ENCODE measurements at regions not wholly inside any gene's neighbourhood (a gene's known extent, or its start where the extent isn't known, plus 50 kb on each side); places are given as distances from the start of the nearest gene placed in this dataset.

DNA sequence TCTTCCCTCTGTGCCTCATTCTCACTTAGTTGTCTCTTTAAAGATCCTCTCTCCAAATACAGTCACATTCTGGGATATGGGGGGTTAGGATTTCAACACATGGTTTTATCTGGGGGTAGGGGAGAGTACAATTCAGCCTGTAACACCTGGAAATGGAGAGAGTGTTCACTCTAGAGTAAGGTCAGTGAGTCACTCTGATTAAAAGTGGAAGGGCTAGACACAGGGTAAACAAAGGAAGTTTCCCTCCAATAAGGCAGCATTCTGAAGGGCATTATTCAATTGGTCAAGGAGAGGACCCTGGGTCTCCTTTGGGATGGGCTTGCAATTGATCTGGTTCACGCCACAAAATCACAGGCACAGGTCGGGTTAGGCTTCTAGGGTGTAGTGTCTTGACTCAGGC is 232.8 kb upstream of the NPSR1 start:
- no peak overlapping the region for H3K4me3 Mint-ChIP-seq
- TF ChIP-seq, protein P1, sequence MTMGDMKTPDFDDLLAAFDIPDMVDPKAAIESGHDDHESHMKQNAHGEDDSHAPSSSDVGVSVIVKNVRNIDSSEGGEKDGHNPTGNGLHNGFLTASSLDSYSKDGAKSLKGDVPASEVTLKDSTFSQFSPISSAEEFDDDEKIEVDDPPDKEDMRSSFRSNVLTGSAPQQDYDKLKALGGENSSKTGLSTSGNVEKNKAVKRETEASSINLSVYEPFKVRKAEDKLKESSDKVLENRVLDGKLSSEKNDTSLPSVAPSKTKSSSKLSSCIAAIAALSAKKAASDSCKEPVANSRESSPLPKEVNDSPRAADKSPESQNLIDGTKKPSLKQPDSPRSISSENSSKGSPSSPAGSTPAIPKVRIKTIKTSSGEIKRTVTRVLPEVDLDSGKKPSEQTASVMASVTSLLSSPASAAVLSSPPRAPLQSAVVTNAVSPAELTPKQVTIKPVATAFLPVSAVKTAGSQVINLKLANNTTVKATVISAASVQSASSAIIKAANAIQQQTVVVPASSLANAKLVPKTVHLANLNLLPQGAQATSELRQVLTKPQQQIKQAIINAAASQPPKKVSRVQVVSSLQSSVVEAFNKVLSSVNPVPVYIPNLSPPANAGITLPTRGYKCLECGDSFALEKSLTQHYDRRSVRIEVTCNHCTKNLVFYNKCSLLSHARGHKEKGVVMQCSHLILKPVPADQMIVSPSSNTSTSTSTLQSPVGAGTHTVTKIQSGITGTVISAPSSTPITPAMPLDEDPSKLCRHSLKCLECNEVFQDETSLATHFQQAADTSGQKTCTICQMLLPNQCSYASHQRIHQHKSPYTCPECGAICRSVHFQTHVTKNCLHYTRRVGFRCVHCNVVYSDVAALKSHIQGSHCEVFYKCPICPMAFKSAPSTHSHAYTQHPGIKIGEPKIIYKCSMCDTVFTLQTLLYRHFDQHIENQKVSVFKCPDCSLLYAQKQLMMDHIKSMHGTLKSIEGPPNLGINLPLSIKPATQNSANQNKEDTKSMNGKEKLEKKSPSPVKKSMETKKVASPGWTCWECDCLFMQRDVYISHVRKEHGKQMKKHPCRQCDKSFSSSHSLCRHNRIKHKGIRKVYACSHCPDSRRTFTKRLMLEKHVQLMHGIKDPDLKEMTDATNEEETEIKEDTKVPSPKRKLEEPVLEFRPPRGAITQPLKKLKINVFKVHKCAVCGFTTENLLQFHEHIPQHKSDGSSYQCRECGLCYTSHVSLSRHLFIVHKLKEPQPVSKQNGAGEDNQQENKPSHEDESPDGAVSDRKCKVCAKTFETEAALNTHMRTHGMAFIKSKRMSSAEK (CRISPR knock-in tag; IDR thresholded peaks at IDR 0.05; ENCODE audit: borderline replicate concordance): no peak
- TF ChIP-seq CREB1 (CRISPR knock-in tag; IDR thresholded peaks at IDR 0.05) (no peak), ZNF396 (CRISPR knock-in tag; IDR thresholded peaks at IDR 0.05; ENCODE audit: borderline replicate concordance) (no peak), MXD4 (CRISPR knock-in tag; IDR thresholded peaks at IDR 0.05; ENCODE audit: borderline replicate concordance) (no peak), ETV6 (CRISPR knock-in tag; IDR thresholded peaks at IDR 0.05) (no peak), FOXJ3 (CRISPR knock-in tag; IDR thresholded peaks at IDR 0.05; ENCODE audit: borderline replicate concordance) (no peak), EMX1 (CRISPR knock-in tag; IDR thresholded peaks at IDR 0.05) (no peak), IRF2 (CRISPR knock-in tag; IDR thresholded peaks at IDR 0.05; ENCODE audit: borderline replicate concordance, low read depth) (no peak), MAX (CRISPR knock-in tag; IDR thresholded peaks at IDR 0.05) (no peak), NFATC4 (CRISPR knock-in tag; IDR thresholded peaks at IDR 0.05) (no peak), ATF6 (CRISPR knock-in tag; IDR thresholded peaks at IDR 0.05) (no peak), OVOL2 (CRISPR knock-in tag; IDR thresholded peaks at IDR 0.05; ENCODE audit: borderline replicate concordance) (no peak)
- TF ChIP-seq, protein P2, sequence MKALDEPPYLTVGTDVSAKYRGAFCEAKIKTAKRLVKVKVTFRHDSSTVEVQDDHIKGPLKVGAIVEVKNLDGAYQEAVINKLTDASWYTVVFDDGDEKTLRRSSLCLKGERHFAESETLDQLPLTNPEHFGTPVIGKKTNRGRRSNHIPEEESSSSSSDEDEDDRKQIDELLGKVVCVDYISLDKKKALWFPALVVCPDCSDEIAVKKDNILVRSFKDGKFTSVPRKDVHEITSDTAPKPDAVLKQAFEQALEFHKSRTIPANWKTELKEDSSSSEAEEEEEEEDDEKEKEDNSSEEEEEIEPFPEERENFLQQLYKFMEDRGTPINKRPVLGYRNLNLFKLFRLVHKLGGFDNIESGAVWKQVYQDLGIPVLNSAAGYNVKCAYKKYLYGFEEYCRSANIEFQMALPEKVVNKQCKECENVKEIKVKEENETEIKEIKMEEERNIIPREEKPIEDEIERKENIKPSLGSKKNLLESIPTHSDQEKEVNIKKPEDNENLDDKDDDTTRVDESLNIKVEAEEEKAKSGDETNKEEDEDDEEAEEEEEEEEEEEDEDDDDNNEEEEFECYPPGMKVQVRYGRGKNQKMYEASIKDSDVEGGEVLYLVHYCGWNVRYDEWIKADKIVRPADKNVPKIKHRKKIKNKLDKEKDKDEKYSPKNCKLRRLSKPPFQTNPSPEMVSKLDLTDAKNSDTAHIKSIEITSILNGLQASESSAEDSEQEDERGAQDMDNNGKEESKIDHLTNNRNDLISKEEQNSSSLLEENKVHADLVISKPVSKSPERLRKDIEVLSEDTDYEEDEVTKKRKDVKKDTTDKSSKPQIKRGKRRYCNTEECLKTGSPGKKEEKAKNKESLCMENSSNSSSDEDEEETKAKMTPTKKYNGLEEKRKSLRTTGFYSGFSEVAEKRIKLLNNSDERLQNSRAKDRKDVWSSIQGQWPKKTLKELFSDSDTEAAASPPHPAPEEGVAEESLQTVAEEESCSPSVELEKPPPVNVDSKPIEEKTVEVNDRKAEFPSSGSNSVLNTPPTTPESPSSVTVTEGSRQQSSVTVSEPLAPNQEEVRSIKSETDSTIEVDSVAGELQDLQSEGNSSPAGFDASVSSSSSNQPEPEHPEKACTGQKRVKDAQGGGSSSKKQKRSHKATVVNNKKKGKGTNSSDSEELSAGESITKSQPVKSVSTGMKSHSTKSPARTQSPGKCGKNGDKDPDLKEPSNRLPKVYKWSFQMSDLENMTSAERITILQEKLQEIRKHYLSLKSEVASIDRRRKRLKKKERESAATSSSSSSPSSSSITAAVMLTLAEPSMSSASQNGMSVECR (CRISPR knock-in tag; IDR thresholded peaks at IDR 0.05; ENCODE audit: borderline replicate concordance): no peak
- TF ChIP-seq, protein P3, sequence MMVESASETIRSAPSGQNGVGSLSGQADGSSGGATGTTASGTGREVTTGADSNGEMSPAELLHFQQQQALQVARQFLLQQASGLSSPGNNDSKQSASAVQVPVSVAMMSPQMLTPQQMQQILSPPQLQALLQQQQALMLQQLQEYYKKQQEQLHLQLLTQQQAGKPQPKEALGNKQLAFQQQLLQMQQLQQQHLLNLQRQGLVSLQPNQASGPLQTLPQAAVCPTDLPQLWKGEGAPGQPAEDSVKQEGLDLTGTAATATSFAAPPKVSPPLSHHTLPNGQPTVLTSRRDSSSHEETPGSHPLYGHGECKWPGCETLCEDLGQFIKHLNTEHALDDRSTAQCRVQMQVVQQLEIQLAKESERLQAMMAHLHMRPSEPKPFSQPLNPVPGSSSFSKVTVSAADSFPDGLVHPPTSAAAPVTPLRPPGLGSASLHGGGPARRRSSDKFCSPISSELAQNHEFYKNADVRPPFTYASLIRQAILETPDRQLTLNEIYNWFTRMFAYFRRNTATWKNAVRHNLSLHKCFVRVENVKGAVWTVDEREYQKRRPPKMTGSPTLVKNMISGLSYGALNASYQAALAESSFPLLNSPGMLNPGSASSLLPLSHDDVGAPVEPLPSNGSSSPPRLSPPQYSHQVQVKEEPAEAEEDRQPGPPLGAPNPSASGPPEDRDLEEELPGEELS (CRISPR knock-in tag; IDR thresholded peaks at IDR 0.05): no peak
- TF ChIP-seq, protein P4, sequence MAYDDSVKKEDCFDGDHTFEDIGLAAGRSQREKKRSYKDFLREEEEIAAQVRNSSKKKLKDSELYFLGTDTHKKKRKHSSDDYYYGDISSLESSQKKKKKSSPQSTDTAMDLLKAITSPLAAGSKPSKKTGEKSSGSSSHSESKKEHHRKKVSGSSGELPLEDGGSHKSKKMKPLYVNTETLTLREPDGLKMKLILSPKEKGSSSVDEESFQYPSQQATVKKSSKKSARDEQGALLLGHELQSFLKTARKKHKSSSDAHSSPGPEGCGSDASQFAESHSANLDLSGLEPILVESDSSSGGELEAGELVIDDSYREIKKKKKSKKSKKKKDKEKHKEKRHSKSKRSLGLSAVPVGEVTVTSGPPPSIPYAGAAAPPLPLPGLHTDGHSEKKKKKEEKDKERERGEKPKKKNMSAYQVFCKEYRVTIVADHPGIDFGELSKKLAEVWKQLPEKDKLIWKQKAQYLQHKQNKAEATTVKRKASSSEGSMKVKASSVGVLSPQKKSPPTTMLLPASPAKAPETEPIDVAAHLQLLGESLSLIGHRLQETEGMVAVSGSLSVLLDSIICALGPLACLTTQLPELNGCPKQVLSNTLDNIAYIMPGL (CRISPR knock-in tag; IDR thresholded peaks at IDR 0.05): no peak
- TF ChIP-seq, protein P5, sequence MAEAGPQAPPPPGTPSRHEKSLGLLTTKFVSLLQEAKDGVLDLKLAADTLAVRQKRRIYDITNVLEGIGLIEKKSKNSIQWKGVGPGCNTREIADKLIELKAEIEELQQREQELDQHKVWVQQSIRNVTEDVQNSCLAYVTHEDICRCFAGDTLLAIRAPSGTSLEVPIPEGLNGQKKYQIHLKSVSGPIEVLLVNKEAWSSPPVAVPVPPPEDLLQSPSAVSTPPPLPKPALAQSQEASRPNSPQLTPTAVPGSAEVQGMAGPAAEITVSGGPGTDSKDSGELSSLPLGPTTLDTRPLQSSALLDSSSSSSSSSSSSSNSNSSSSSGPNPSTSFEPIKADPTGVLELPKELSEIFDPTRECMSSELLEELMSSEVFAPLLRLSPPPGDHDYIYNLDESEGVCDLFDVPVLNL (CRISPR knock-in tag; IDR thresholded peaks at IDR 0.05; ENCODE audit: borderline replicate concordance, low read depth): no peak
- TF ChIP-seq, protein P6, sequence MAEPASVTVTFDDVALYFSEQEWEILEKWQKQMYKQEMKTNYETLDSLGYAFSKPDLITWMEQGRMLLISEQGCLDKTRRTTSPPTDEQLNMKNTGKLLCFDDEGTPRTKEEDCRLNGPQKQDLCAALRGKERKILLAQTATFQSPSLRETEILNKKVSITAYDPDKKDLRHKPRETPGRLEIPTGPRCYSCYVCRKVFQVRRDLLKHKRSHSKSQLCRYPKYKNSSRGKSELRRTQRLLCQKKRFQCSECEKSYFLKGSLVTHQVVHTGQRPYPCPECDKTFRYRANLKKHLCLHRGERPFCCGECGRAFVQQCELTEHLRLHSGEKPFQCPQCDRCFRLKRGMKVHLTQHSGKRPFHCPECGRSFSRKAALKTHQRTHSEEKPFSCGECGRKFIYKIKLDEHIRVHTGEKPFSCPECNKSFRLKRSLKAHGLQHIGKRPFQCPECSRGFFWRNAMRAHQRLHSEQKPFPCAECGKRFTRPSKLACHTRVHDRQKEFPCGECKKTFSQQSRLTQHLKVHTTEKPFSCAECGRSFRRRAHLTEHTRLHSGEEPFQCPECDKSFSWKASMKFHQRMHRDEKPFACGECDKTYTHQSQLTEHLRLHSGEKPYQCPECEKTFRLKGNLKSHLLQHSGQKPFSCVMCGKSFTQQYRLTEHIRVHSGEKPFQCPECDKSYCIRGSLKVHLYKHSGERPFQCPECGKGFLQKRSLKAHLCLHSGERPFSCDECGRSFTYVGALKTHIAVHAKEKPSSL (CRISPR knock-in tag; conservative IDR thresholded peaks at IDR 0.05): no peak
- no peaks in the 10 kb centered on the region for H3K4me1 Mint-ChIP-seq
- no peak for DNase-seq (ENCODE audit: low spot score)
- no peak overlapping the region for H3K27ac Mint-ChIP-seq
- H3K36me3 Mint-ChIP-seq: no peaks in the 10 kb centered on the region; the same call in 1 of the 2 replicates
- 0 out of 2 replicates have a peak, but pooled peaks cover under 1% of the 10 kb centered on the region for H3K9me3 Mint-ChIP-seq
- no peak for ATAC-seq
- ChIA-PET CTCF (interaction anchor here (2.5 kb wide), 1 partner anchor 104 kb away, joined by 8 read pairs; no protein-coding TSS in a partner anchor), POLR2A (no interaction called here)
- H3K27me3 Mint-ChIP-seq (ENCODE audit: low read depth): no peaks in the 10 kb centered on the region
